ENCODE measurements at regions not wholly inside any gene's neighbourhood (a gene's known extent, or its start where the extent isn't known, plus 50 kb on each side); places are given as distances from the start of the nearest gene placed in this dataset.
"Not testable (repeated sequence)": the region's sequence is repeated elsewhere in the genome, so short reads cannot be mapped to it uniquely, and the experiment has no call there.

DNA sequence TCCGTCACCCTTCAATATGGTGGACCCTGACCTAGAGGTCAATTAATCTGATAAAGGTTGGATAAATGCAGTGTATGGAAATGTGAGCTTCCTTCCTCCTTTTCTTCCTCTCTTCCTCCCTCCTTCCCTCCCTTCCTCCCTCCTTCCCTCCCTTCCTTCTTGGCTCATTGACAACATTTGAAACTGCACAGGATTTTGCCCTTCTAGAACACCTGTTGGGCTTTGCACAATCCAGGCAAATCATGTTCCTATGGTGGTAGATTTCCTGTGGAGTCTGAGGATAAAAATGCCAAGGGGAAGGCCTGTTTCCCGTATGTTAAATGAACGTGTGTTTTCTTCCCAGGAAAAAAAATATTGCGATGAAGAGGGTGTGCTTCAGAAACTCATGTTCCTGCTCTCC, 642.8 kb downstream of the EPM2A start:
- FAIRE-seq: no peak

- no peak for FAIRE-seq
Measured at GRCh38 chr6:145093226-145093625, 642.1 kb downstream of the EPM2A start.

- FAIRE-seq: no peak
Measured at GRCh38 chr6:145096846-145097245, 638.5 kb downstream of the EPM2A start.

DNA sequence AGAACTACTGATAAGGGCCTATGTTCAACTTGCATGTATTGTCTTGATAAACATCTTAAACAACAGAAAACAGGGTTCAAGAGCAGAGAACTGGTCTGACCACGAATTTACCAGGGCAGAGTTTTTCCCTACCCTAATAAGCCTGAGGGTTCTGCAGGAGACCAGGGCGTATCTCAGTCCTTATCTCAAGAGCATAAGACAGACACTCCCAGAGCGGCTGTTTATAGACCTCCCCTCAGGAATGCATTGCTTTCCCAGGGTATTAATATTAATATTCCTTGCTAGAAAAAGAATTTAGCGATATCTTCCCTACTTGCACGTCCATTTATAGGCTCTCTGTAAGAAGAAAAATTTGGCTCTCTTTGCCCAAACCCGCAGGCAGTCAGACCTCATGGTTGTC, 637.2 kb downstream of the EPM2A start:
- FAIRE-seq: not testable (repeated sequence)

DNA sequence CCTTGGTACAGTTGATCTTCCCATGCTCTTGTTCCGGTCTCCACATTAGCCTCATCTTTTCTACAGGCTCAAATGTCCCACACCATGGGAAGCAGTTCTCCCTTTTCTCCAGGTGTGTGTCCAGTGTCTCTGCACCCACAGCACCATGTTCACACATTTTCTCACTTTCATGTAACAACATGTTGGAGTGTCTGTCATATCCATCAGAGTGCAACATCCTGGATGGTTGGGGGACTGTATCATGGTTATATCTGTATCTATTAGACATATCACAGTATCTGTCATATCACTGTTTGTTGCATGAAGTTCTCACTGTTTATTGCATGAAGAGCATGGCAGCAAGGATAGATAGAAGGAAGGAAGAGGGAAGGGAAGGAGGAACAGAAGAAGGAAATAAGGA, 635.6 kb downstream of the EPM2A start:
- no peak for FAIRE-seq

DNA sequence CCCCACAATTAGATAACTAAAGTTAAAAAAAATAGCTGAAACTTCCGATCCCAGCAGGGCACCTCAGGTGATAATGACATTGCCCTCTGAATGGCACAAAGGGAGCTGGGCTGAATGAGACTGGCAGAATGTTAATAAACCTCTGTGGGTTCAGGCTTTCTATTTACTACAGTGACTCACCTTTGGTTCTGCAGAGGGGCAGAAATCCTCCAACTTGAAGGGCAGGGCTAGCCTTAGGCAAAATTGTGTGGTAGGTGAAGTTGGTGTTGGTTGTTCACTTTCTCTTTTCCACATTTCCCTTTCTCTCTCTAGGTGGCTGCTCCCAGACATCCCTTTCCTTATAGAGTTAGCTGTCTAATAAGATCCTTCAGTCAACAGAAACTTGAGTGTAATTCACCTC, 625.2 kb downstream of the EPM2A start:
- FAIRE-seq: no peak

GRCh38 chr6:145111407-145111806, 623.9 kb downstream of the EPM2A start:
- not testable (repeated sequence) for FAIRE-seq

- no peak for FAIRE-seq
Measured at GRCh38 chr6:145112711-145113148, 622.6 kb downstream of the EPM2A start.

DNA sequence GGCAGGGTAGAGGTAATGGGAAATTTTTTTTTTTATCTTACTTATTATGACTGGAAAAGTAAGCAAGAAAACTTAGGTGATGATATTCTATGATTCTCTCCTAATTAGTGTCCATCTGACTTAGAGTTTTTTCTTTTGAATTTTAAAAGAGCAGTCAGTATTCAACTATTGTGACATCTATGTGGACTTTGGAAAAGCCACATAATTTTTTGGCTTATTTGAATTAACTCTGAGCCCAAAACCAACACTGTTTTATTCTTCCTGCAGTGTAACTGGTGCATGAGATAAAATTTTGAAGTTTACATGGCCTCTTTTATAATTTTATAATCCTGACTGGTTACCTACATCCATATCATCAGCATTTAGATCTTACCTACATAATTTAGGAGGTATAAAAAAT, 619.7 kb downstream of the EPM2A start:
- no peak for FAIRE-seq

DNA sequence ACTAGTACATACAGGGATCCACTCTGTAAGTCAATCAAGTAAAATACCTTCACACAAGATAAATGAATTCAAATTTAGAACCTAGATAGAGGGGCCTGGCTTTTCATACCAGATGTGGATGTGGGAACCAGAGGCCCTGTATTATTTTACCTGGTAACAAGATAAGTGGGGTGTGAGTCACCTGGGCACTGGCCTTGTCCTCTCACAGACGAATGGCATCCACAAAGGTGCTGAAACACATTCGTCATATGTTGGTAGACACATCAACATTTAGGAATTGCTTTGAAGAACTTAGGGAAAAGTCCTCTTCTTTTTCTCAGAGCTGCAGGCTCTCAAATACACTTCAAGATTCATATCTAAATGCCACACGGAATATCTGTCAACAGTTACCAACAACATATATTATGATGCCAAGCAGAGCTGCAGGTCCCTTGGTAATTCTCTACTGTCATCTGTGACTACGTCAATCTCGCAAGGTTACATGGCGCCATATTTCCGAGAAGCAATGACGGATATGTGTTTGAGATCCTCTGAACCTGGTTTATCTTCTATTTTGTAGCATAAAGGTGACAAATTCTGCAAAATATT, 618.6 kb downstream of the EPM2A start:
- no peak for FAIRE-seq

DNA sequence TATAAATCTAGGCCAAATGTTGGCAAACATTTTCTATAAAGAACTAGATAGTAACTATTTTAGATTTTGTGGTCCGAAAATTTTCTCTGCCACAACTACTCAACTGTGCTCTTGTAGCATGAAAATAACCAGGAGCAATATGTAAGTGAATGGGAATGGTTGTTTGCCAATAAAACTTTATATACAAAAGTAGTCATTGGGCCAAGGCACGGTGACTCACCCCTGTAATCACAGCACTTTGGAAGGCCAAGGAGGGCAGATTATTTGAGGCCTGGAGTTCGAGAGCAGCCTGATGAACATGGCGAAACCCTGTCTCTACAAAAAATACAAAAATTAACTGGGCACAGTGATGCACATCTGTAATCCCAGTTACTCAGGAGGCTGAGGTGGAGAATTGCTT, 617.1 kb downstream of the EPM2A start:
- FAIRE-seq: no peak

GRCh38 chr6:145119081-145119480, 616.2 kb downstream of the EPM2A start:
- FAIRE-seq: no peak

DNA sequence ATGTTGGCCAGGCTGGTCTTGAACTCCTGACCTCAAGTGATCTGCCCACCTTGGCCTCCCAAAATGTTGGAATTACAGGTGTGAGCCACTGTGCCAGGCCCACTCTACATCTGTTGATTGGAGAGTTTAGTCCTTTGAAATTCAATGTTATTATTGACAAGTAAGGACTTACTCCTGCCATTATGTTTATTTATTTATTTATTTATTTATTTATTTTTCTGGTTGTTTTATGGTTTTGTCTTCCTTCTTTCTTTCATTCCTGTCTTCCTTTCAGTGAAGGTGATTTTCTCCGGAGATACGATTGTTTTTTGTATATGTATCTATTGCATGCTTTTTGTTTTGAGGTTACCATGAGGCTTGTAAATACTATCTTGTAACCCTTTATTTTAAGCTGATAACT, 602.6 kb downstream of the EPM2A start:
- no peak for FAIRE-seq

DNA sequence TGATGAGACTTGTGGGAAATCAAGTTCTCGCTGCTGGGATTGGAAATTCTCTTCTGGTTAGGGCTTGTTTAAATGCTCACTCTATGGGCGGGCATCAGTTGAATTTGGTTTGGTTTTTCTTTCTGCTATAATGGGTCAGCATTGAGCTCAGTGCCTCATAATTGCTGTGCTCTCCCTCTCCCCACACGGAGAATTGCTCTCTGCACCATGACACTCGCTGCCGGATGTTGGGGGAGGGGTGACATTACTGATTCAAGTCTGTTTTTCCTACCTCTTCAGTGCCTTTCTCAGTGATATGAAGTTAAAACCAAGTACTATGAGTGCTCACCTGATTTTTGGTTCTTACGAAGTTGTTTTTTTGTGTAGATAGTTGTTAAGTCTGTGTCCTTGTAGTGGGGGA, 599.6 kb downstream of the EPM2A start:
- FAIRE-seq: no peak

GRCh38 chr6:145137425-145137824, 597.9 kb downstream of the EPM2A start:
- no peak for FAIRE-seq

DNA sequence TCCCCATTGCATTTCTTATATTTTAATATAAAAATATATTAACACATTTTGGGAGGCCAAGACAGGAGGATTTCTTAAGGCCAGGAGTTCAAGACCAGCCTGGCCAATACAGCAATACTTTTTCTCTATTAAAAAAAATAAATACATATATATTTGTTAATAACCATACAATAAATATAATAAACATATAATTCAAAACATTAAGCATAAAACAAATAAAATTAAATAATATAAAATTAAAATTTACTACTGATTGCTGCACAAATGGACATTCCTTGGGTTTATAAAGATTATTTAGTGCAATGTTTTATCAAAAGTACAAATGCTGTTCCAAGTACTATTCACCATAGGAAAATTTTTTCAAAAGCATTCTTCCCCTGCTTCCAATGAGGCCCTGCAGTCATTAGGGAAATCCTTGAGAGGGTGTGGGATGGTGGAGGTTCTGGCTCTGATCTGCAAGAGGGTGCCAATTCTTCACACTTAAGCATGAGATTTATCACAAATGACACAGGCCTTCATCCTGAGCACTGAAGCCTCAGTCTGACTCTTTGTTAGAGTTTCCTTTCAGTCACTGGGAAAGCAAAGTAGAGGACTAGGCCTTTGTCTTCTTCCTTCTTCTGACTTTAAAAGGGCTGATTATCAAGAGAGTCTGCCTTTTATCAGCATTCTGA, 596.7 kb downstream of the EPM2A start:
- FAIRE-seq: no peak

- FAIRE-seq: no peak
Measured at GRCh38 chr6:145139140-145139850, 596.0 kb downstream of the EPM2A start.

DNA sequence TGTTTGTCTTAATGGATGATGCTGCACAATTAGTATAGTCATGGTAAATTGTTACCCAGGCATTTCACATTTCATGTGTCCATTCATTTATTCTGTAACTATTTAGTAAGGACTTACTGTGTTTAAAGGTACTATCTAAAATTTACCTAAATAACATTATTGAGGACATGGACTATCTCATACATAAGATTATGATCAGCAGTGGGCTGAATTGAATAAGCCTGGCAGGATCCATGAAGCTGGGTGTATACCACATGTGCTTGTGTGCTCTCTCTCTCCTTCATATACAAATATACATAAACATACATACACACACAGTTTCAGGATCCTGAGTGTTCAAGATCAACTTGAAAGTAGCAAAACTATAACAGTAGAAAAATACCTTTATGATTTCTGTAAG, 595.4 kb downstream of the EPM2A start:
- FAIRE-seq: no peak

DNA sequence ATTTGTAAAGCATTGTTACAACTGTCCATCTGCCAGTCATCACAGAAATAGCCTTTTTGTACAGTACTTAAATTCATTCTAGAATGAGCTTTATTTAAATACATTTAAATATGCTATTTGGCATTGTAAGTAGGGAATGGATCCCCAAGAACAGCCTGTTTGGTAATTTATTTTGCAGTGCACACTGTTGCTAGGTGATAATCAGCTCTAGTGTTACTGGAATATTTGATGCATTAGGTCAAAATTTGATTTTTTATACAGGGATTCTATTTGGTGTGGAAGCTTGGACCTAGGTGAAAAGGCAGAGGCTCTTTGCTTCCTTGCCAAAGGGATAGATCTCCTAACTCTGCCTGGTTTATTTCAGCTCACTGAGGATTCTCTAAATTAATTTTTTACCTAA, 593.7 kb downstream of the EPM2A start:
- no peak for FAIRE-seq

DNA sequence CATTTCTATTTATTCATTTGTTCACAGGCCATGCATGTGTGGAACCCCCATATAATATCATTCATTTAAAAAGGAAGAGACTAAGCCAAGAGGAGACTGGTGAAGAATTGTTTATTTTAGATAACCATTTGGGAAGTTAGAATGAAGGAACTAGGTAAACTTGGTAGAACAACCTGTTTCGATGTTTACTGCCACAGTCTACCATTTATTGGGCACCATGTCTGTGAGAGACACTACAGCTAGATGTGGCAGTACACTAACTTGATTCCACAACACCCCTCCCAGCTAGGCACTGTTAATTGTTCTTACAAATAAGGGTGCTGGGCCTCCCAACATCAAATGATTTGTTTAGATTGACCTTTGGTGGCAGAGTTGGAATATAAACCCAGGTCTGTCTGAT, 592.4 kb downstream of the EPM2A start:
- FAIRE-seq: no peak

DNA sequence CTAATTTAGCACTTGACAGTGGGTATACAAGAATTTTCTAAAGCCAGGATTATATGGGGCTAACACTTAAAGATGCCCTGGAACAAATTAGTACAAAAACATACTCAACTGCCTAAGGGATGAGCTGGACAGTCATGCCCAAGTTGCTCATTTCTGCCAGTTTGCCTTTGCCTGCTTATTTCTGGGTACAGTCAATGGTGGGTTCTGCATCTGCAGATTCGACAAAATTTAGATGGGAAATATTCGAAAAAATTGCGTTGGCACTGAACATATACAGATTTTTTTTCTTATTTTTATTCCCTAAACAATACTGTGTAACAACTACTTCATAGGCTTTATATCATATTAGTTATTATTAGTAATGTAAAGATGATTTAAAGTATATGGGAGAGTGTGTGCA, 591.9 kb downstream of the EPM2A start:
- no peak for FAIRE-seq

DNA sequence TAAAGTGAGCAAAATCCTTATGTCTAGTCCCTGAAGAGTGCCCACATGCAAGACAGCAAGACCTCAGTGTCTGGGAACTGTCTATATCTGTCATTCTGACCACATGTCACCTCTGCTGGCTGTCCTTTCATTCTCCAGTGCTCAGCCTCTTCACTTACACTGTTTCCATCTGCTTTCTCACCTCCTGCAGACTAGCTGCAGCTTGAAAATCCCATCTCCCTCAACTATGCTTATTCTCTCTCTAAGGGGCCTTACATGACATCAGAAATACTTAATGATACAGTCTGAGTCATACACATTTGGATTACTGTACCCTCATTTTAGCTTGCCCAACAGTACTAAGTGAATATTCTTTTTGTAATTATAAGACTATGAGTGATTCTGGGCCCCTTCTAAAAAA, 587.8 kb downstream of the EPM2A start:
- FAIRE-seq: no peak

- no peak for FAIRE-seq
Measured at GRCh38 chr6:145147981-145148749, 587.2 kb downstream of the EPM2A start.

DNA sequence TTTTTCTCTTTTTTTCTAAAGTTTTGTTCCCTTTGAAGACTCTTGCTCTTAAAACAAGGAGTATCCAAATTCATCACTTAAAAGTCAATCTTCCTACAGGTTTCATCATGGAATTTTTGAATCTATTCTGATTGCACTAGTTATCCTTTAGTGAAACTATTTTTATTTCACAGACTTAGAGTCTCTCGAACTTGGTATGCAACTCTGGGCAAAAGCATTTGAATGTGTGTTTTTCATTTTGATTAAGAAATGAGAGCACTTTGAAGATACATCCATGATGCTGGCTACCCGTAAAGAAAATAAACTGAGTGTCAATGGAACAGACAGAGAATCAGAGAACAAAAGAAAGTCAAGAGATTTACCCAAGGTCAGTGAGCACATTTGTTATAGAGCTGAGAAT, 586.5 kb downstream of the EPM2A start:
- FAIRE-seq: no peak
